Fibroblast of lung (primary cell): ENCODE measurements at regions not wholly inside any gene's neighbourhood (a gene's known extent, or its start where the extent isn't known, plus 50 kb on each side); places are given as distances from the start of the nearest gene placed in this dataset.

Experiments used
- DNase-seq, 2 donors: peaks; one replicate each; pipeline versions ENCODE4 v3.0.0 to v3.0.0-alpha.2; 2010; ENCODE audit warnings: low read depth in 2 of 2
- H2AFZ ChIP-seq: 2 replicates; pipeline ENCODE4 v1.5.1; 2012; ENCODE audit warnings: low read length, control low read depth, inconsistent platforms
- H3K27ac ChIP-seq: 2 replicates; pipeline ENCODE4 v1.5.1; 2011; ENCODE audit warnings: low read length, control low read depth; ENCODE audit not compliant: insufficient read depth
- H3K27me3 ChIP-seq: 2 replicates; pipeline ENCODE4 v1.5.1; 2011; ENCODE audit warnings: mild to moderate bottlenecking, low read length; ENCODE audit not compliant: control insufficient read depth, insufficient read depth
- H3K36me3 ChIP-seq: 2 replicates; pipeline ENCODE4 v1.5.1; 2011; ENCODE audit warnings: low read length; ENCODE audit not compliant: control insufficient read depth, insufficient read depth
- H3K4me1 ChIP-seq: 2 replicates; pipeline ENCODE4 v1.5.1; 2011; ENCODE audit warnings: low read length; ENCODE audit not compliant: control insufficient read depth, insufficient read depth; ENCODE audit errors: extremely low read depth
- H3K4me2 ChIP-seq: 2 replicates; pipeline ENCODE4 v1.5.1; 2011; ENCODE audit warnings: low read length, control low read depth; ENCODE audit not compliant: insufficient read depth; ENCODE audit errors: extremely low read depth
- H3K4me3 ChIP-seq, 4 experiments: fragments of 200-600 bp in 1 of 4; sonication (generic) in 1 of 4; replicated peaks in 1 of 4; 2 replicates each; pipeline ENCODE4 v1.5.1; 2011 to 2016; ENCODE audit warnings: low read length in 4 of 4, low read depth in 3 of 4, mild to moderate bottlenecking in 3 of 4, control low read depth in 2 of 4, inconsistent platforms in 1 of 4, mixed read lengths in 1 of 4; ENCODE audit not compliant: insufficient read depth in 1 of 4; ENCODE audit errors: control extremely low read depth in 1 of 4
- H3K79me2 ChIP-seq: 2 replicates; pipeline ENCODE4 v1.5.1; 2012; ENCODE audit warnings: mild to moderate bottlenecking, low read length, inconsistent platforms; ENCODE audit not compliant: control insufficient read depth, insufficient read depth
- H3K9ac ChIP-seq: 2 replicates; pipeline ENCODE4 v1.5.1; 2011; ENCODE audit warnings: mild to moderate bottlenecking, low read length, control low read depth; ENCODE audit not compliant: insufficient read depth
- H3K9me3 ChIP-seq: 2 replicates; pipeline ENCODE4 v1.5.1; 2012; ENCODE audit warnings: low read depth, low read length; ENCODE audit not compliant: control insufficient read depth, insufficient read depth
- H4K20me1 ChIP-seq: 2 replicates; pipeline ENCODE4 v1.5.1; 2011; ENCODE audit warnings: low read length; ENCODE audit not compliant: control insufficient read depth, insufficient read depth; ENCODE audit errors: extremely low read depth
- CTCF ChIP-seq, 2 donors: IDR thresholded peaks in 1 of 2; conservative IDR thresholded peaks in 1 of 2; 1 replicate in 1 of 2; 2 replicates in 1 of 2; pipeline ENCODE4 v1.5.1; 2011 to 2012; ENCODE audit warnings: low read length in 2 of 2, control low read depth in 1 of 2, inconsistent platforms in 1 of 2, low read depth in 1 of 2, mild to moderate bottlenecking in 1 of 2
- EZH2 ChIP-seq: IDR thresholded peaks from 2 replicates; pipeline ENCODE4 v1.5.1; 2012; ENCODE audit warnings: low read length, control low read depth, mild to moderate bottlenecking; ENCODE audit errors: missing control alignments

GRCh38 chr2:177077778-177078177 is 134.8 kb upstream of the HNRNPA3 start:
- Histone ChIP-seq H3K9ac (no peak overlapping the region), H3K4me2 (no peak overlapping the region), H3K27ac (no peak overlapping the region), H2AFZ (no peak overlapping the region), H3K79me2 (no peaks in the 10 kb centered on the region), H3K4me3 (no peak overlapping the region), H3K9me3 (no peaks in the 10 kb centered on the region), H3K4me1 (no peaks in the 10 kb centered on the region), H3K27me3 (no peaks in the 10 kb centered on the region), H3K36me3 (no peaks in the 10 kb centered on the region), H4K20me1 (no peaks in the 10 kb centered on the region)
- no peak for DNase-seq
- TF ChIP-seq CTCF (conservative IDR thresholded peaks at IDR 0.05 in 1 of 2, IDR thresholded peaks at IDR 0.05 in 1 of 2; ENCODE audit: low read depth in 1 of 2, low read length in 2 of 2) (no peak), EZH2 (no peak)

DNA sequence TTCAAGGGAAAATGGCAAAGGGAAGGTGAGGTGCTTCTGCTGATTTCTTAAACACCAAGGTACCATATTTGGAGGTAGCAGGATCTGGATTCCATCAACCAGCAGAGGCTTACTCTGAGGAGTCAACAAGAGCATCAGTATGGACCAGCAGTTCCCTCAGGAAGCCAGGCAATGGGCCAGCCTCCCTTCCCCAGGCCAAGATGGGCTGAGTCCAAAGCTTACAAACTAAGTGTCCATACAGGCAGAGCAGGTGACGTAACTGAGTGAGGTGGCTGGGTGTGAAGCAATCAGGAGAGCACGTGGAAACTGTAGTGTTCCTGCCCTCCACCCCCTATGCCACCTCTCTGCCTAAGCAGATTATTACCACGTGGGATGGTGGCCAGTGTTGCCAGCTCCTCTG is 134.2 kb upstream of the HNRNPA3 start:
- Histone ChIP-seq H3K4me2 (no peak overlapping the region), H3K4me1 (no peaks in the 10 kb centered on the region), H3K79me2 (no peaks in the 10 kb centered on the region), H2AFZ (no peak overlapping the region), H3K27ac (no peak overlapping the region), H4K20me1 (no peaks in the 10 kb centered on the region), H3K4me3 (no peak overlapping the region), H3K36me3 (no peaks in the 10 kb centered on the region), H3K9ac (no peak overlapping the region), H3K9me3 (no peaks in the 10 kb centered on the region), H3K27me3 (no peaks in the 10 kb centered on the region)
- DNase-seq, result no peak
- no peak for TF ChIP-seq CTCF (conservative IDR thresholded peaks at IDR 0.05 in 1 of 2, IDR thresholded peaks at IDR 0.05 in 1 of 2; ENCODE audit: low read depth in 1 of 2, low read length in 2 of 2)
- no peak for TF ChIP-seq EZH2

- Histone ChIP-seq H3K36me3 (no peaks in the 10 kb centered on the region), H4K20me1 (no peaks in the 10 kb centered on the region), H3K27ac (no peak overlapping the region), H3K9ac (no peak overlapping the region), H2AFZ (no peak overlapping the region), H3K79me2 (no peaks in the 10 kb centered on the region), H3K4me3 (no peak overlapping the region), H3K9me3 (no peaks in the 10 kb centered on the region), H3K4me2 (no peak overlapping the region), H3K27me3 (no peaks in the 10 kb centered on the region), H3K4me1 (no peaks in the 10 kb centered on the region)
- DNase-seq, result no peak
- TF ChIP-seq CTCF (conservative IDR thresholded peaks at IDR 0.05 in 1 of 2, IDR thresholded peaks at IDR 0.05 in 1 of 2; ENCODE audit: low read depth in 1 of 2, low read length in 2 of 2) (no peak), EZH2 (no peak)
Measured at GRCh38 chr2:177078855-177079254, 133.7 kb upstream of the HNRNPA3 start.
